ENCODE measurements at regions not wholly inside any gene's neighbourhood (a gene's known extent, or its start where the extent isn't known, plus 50 kb on each side); places are given as distances from the start of the nearest gene placed in this dataset.

DNA sequence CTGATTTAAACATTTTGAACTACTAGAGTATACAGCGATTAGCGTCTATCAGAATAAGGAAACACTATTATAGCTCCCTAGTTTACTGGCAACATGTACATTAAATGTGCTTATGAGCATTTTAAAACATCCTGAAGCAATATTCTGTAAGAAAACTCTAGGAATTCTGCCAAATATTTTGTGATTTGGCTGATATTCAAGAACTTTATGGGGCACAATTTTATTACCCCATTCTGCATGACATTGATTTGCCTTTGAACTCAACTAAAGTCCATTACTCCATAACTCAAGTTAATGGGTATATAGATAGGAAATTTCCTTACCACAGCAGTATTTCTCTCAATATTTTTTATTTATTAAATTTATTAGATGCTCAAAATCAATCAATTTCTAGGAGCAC, 369.9 kb upstream of the KCND2 start:
- no peak for TF ChIP-seq RFX5 (IDR thresholded peaks at IDR 0.05)
- TF ChIP-seq, protein P1, sequence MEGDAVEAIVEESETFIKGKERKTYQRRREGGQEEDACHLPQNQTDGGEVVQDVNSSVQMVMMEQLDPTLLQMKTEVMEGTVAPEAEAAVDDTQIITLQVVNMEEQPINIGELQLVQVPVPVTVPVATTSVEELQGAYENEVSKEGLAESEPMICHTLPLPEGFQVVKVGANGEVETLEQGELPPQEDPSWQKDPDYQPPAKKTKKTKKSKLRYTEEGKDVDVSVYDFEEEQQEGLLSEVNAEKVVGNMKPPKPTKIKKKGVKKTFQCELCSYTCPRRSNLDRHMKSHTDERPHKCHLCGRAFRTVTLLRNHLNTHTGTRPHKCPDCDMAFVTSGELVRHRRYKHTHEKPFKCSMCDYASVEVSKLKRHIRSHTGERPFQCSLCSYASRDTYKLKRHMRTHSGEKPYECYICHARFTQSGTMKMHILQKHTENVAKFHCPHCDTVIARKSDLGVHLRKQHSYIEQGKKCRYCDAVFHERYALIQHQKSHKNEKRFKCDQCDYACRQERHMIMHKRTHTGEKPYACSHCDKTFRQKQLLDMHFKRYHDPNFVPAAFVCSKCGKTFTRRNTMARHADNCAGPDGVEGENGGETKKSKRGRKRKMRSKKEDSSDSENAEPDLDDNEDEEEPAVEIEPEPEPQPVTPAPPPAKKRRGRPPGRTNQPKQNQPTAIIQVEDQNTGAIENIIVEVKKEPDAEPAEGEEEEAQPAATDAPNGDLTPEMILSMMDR (IDR thresholded peaks at IDR 0.05), result no peak
- TF ChIP-seq FOSB (CRISPR knock-in tag; IDR thresholded peaks at IDR 0.05), result no peak
- TF ChIP-seq EP300 (IDR thresholded peaks at IDR 0.05), result no peak
- no peak for TF ChIP-seq POLR2A (IDR thresholded peaks at IDR 0.05; ENCODE audit: low read length)
- TF ChIP-seq, protein P2, sequence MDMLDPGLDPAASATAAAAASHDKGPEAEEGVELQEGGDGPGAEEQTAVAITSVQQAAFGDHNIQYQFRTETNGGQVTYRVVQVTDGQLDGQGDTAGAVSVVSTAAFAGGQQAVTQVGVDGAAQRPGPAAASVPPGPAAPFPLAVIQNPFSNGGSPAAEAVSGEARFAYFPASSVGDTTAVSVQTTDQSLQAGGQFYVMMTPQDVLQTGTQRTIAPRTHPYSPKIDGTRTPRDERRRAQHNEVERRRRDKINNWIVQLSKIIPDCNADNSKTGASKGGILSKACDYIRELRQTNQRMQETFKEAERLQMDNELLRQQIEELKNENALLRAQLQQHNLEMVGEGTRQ (IDR thresholded peaks at IDR 0.05), result no peak
- TF ChIP-seq, protein P3, sequence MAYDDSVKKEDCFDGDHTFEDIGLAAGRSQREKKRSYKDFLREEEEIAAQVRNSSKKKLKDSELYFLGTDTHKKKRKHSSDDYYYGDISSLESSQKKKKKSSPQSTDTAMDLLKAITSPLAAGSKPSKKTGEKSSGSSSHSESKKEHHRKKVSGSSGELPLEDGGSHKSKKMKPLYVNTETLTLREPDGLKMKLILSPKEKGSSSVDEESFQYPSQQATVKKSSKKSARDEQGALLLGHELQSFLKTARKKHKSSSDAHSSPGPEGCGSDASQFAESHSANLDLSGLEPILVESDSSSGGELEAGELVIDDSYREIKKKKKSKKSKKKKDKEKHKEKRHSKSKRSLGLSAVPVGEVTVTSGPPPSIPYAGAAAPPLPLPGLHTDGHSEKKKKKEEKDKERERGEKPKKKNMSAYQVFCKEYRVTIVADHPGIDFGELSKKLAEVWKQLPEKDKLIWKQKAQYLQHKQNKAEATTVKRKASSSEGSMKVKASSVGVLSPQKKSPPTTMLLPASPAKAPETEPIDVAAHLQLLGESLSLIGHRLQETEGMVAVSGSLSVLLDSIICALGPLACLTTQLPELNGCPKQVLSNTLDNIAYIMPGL (CRISPR knock-in tag; IDR thresholded peaks at IDR 0.05; ENCODE audit: borderline replicate concordance), result no peak
- TF ChIP-seq, protein P4, sequence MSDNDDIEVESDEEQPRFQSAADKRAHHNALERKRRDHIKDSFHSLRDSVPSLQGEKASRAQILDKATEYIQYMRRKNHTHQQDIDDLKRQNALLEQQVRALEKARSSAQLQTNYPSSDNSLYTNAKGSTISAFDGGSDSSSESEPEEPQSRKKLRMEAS (IDR thresholded peaks at IDR 0.05), result no peak
- TF ChIP-seq, protein P5, sequence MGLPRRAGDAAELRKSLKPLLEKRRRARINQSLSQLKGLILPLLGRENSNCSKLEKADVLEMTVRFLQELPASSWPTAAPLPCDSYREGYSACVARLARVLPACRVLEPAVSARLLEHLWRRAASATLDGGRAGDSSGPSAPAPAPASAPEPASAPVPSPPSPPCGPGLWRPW (IDR thresholded peaks at IDR 0.05), result no peak
